Fibroblast of lung (primary cell): ENCODE measurements at regions not wholly inside any gene's neighbourhood (a gene's known extent, or its start where the extent isn't known, plus 50 kb on each side); places are given as distances from the start of the nearest gene placed in this dataset.

Experiments used
- DNase-seq, 2 donors: peaks; one replicate each; pipeline versions ENCODE4 v3.0.0 to v3.0.0-alpha.2; 2010; ENCODE audit warnings: low read depth in 2 of 2
- H2AFZ ChIP-seq: 2 replicates; pipeline ENCODE4 v1.5.1; 2012; ENCODE audit warnings: low read length, control low read depth, inconsistent platforms
- H3K27ac ChIP-seq: 2 replicates; pipeline ENCODE4 v1.5.1; 2011; ENCODE audit warnings: low read length, control low read depth; ENCODE audit not compliant: insufficient read depth
- H3K27me3 ChIP-seq: 2 replicates; pipeline ENCODE4 v1.5.1; 2011; ENCODE audit warnings: mild to moderate bottlenecking, low read length; ENCODE audit not compliant: control insufficient read depth, insufficient read depth
- H3K36me3 ChIP-seq: 2 replicates; pipeline ENCODE4 v1.5.1; 2011; ENCODE audit warnings: low read length; ENCODE audit not compliant: control insufficient read depth, insufficient read depth
- H3K4me1 ChIP-seq: 2 replicates; pipeline ENCODE4 v1.5.1; 2011; ENCODE audit warnings: low read length; ENCODE audit not compliant: control insufficient read depth, insufficient read depth; ENCODE audit errors: extremely low read depth
- H3K4me2 ChIP-seq: 2 replicates; pipeline ENCODE4 v1.5.1; 2011; ENCODE audit warnings: low read length, control low read depth; ENCODE audit not compliant: insufficient read depth; ENCODE audit errors: extremely low read depth
- H3K4me3 ChIP-seq, 4 experiments: fragments of 200-600 bp in 1 of 4; sonication (generic) in 1 of 4; replicated peaks in 1 of 4; 2 replicates each; pipeline ENCODE4 v1.5.1; 2011 to 2016; ENCODE audit warnings: low read length in 4 of 4, low read depth in 3 of 4, mild to moderate bottlenecking in 3 of 4, control low read depth in 2 of 4, inconsistent platforms in 1 of 4, mixed read lengths in 1 of 4; ENCODE audit not compliant: insufficient read depth in 1 of 4; ENCODE audit errors: control extremely low read depth in 1 of 4
- H3K79me2 ChIP-seq: 2 replicates; pipeline ENCODE4 v1.5.1; 2012; ENCODE audit warnings: mild to moderate bottlenecking, low read length, inconsistent platforms; ENCODE audit not compliant: control insufficient read depth, insufficient read depth
- H3K9ac ChIP-seq: 2 replicates; pipeline ENCODE4 v1.5.1; 2011; ENCODE audit warnings: mild to moderate bottlenecking, low read length, control low read depth; ENCODE audit not compliant: insufficient read depth
- H3K9me3 ChIP-seq: 2 replicates; pipeline ENCODE4 v1.5.1; 2012; ENCODE audit warnings: low read depth, low read length; ENCODE audit not compliant: control insufficient read depth, insufficient read depth
- H4K20me1 ChIP-seq: 2 replicates; pipeline ENCODE4 v1.5.1; 2011; ENCODE audit warnings: low read length; ENCODE audit not compliant: control insufficient read depth, insufficient read depth; ENCODE audit errors: extremely low read depth
- EZH2 ChIP-seq: IDR thresholded peaks from 2 replicates; pipeline ENCODE4 v1.5.1; 2012; ENCODE audit warnings: low read length, control low read depth, mild to moderate bottlenecking; ENCODE audit errors: missing control alignments
- TF ChIP-seq, protein P1 (sequence below), 2 donors: IDR thresholded peaks in 1 of 2; conservative IDR thresholded peaks in 1 of 2; 1 replicate in 1 of 2; 2 replicates in 1 of 2; pipeline ENCODE4 v1.5.1; 2011 to 2012; ENCODE audit warnings: low read length in 2 of 2, control low read depth in 1 of 2, inconsistent platforms in 1 of 2, low read depth in 1 of 2, mild to moderate bottlenecking in 1 of 2

DNA sequence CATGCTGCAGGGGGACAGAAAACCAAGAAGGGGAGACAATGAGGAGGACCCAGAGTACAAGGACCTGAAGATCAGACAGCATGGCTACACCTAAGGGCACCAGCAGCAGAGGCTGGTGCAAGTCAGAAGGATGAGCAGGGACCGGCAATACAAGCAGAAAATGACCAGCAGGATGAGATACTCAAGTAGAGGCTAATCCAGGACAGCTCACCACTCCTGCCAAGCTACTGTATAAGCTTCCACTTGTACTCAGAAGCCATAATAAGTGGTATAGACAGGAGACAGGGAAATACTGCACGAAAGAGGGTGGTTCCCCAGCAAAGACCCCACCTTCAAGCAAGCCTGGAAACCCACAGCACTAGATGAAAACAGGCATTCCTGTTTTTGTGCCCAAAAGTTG, 138.7 kb upstream of the ZC3H12C start:
- H2AFZ ChIP-seq, result no peak overlapping the region
- TF ChIP-seq, protein P1, sequence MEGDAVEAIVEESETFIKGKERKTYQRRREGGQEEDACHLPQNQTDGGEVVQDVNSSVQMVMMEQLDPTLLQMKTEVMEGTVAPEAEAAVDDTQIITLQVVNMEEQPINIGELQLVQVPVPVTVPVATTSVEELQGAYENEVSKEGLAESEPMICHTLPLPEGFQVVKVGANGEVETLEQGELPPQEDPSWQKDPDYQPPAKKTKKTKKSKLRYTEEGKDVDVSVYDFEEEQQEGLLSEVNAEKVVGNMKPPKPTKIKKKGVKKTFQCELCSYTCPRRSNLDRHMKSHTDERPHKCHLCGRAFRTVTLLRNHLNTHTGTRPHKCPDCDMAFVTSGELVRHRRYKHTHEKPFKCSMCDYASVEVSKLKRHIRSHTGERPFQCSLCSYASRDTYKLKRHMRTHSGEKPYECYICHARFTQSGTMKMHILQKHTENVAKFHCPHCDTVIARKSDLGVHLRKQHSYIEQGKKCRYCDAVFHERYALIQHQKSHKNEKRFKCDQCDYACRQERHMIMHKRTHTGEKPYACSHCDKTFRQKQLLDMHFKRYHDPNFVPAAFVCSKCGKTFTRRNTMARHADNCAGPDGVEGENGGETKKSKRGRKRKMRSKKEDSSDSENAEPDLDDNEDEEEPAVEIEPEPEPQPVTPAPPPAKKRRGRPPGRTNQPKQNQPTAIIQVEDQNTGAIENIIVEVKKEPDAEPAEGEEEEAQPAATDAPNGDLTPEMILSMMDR (conservative IDR thresholded peaks at IDR 0.05 in 1 of 2, IDR thresholded peaks at IDR 0.05 in 1 of 2; ENCODE audit: low read depth in 1 of 2, low read length in 2 of 2), result no peak
- TF ChIP-seq EZH2, result no peak
- H3K9me3 ChIP-seq, result no peaks in the 10 kb centered on the region
- no peak overlapping the region for H3K4me2 ChIP-seq
- DNase-seq, result no peak
- no peaks in the 10 kb centered on the region for H4K20me1 ChIP-seq
- no peaks in the 10 kb centered on the region for H3K79me2 ChIP-seq
- no peaks in the 10 kb centered on the region for H3K4me1 ChIP-seq
- H3K27ac ChIP-seq, result no peak overlapping the region
- no peaks in the 10 kb centered on the region for H3K36me3 ChIP-seq
- no peak overlapping the region for H3K9ac ChIP-seq
- no peak overlapping the region for H3K4me3 ChIP-seq
- no peaks in the 10 kb centered on the region for H3K27me3 ChIP-seq

DNA sequence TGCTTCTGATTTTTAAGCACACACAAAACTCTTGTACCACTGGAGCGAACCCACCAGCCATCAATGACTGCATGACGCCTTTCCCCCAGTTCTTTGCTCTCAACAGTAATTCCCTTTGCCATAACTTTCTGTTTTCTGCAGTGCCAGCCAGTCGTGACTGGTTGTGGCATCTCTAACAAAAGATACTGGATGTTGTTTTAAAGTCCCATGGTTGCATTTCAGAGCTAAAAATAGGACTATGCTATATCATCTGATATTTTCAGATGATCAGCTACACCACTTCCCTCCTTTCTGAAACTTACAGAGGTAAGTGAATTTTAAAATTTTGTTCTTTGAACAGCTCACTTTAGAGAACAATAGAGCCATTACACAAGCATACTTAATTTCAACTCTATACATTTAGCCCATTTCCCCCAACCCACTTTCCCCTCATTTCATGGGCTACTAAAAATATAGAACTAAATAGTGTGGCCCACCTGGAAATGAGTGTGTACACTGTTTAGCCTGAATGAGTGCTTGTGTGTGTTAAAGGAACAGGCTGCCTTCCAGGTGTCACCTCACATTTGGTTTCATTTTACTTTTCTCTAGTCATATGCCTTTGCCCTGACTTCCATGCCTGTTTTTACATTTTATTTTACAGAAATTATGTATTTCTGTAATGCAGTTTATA, 136.9 kb upstream of the ZC3H12C start:
- Histone ChIP-seq H3K4me2 (no peak overlapping the region), H3K9ac (no peak overlapping the region), H4K20me1 (no peaks in the 10 kb centered on the region), H3K36me3 (no peaks in the 10 kb centered on the region), H3K27ac (no peak overlapping the region), H3K4me1 (no peaks in the 10 kb centered on the region), H3K27me3 (no peaks in the 10 kb centered on the region), H2AFZ (no peak overlapping the region), H3K9me3 (no peaks in the 10 kb centered on the region), H3K4me3 (no peak overlapping the region), H3K79me2 (no peaks in the 10 kb centered on the region)
- DNase-seq, result no peak
- TF ChIP-seq EZH2, result no peak
- TF ChIP-seq, protein P1 (conservative IDR thresholded peaks at IDR 0.05 in 1 of 2, IDR thresholded peaks at IDR 0.05 in 1 of 2; ENCODE audit: low read depth in 1 of 2, low read length in 2 of 2), result no peak

DNA sequence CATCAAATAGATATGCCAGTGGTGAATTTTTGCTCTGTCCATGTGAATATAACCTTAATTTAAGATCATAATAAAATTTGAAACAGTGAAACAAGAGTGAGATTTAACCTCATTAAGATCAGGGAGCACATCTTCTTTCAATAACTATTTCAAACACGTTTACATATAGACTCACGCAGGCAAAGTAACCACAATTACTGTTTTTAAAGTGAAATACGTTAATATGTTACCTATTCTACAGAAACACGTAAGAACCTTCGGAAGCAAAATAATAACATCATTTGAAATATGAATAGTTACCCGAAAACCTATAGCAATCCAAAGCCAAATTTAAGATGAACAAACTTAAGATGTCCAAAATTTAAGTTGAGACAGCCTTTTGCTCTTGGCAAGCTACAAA, 136.2 kb upstream of the ZC3H12C start:
- Histone ChIP-seq H3K79me2 (no peaks in the 10 kb centered on the region), H3K4me2 (no peak overlapping the region), H4K20me1 (no peaks in the 10 kb centered on the region), H3K9ac (no peak overlapping the region), H3K27me3 (no peaks in the 10 kb centered on the region), H2AFZ (no peak overlapping the region), H3K27ac (no peak overlapping the region), H3K36me3 (no peaks in the 10 kb centered on the region), H3K4me3 (no peak overlapping the region), H3K9me3 (no peaks in the 10 kb centered on the region), H3K4me1 (no peaks in the 10 kb centered on the region)
- DNase-seq, result no peak
- no peak for TF ChIP-seq EZH2
- TF ChIP-seq, protein P1 (conservative IDR thresholded peaks at IDR 0.05 in 1 of 2, IDR thresholded peaks at IDR 0.05 in 1 of 2; ENCODE audit: low read depth in 1 of 2, low read length in 2 of 2), result no peak
